ENCODE measurements at regions not wholly inside any gene's neighbourhood (a gene's known extent, or its start where the extent isn't known, plus 50 kb on each side); places are given as distances from the start of the nearest gene placed in this dataset.

- no peaks in the 10 kb centered on the region for H3K27me3 Mint-ChIP-seq
- DNase-seq = no peak
- H3K9me3 Mint-ChIP-seq = no peaks in the 10 kb centered on the region
- no peak overlapping the region for H3K4me3 Mint-ChIP-seq
- CTCF ChIA-PET = no interaction called here
- H3K27ac Mint-ChIP-seq = no peak overlapping the region
- no peaks in the 10 kb centered on the region for H3K4me1 Mint-ChIP-seq
- POLR2A ChIA-PET = no interaction called here
- H3K36me3 Mint-ChIP-seq (ENCODE audit: low read depth) = no peaks in the 10 kb centered on the region
These were observed 143.4 kb downstream of the MTRR start for GRCh38 chr5:8012131-8012977.

GRCh38 chr5:8013948-8014710, 145.2 kb downstream of the MTRR start:
- POLR2A ChIA-PET = no interaction called here
- DNase-seq = no peak
- Mint-ChIP-seq H3K27me3 (no peaks in the 10 kb centered on the region), H3K36me3 (ENCODE audit: low read depth) (no peaks in the 10 kb centered on the region), H3K4me3 (no peak overlapping the region), H3K4me1 (no peaks in the 10 kb centered on the region), H3K27ac (no peak overlapping the region), H3K9me3 (no peaks in the 10 kb centered on the region)
- CTCF ChIA-PET = no interaction called here

GRCh38 chr5:8019719-8020218, 150.8 kb downstream of the MTRR start:
- H3K27ac Mint-ChIP-seq = no peak overlapping the region
- ChIA-PET CTCF (no interaction called here), POLR2A (no interaction called here)
- H3K27me3 Mint-ChIP-seq = no peaks in the 10 kb centered on the region
- no peaks in the 10 kb centered on the region for H3K36me3 Mint-ChIP-seq (ENCODE audit: low read depth)
- H3K9me3 Mint-ChIP-seq = no peaks in the 10 kb centered on the region
- no peak for DNase-seq
- no peaks in the 10 kb centered on the region for H3K4me1 Mint-ChIP-seq
- H3K4me3 Mint-ChIP-seq = no peak overlapping the region

- ChIA-PET CTCF (no interaction called here), POLR2A (no interaction called here)
- Mint-ChIP-seq H3K27ac (no peak overlapping the region), H3K36me3 (ENCODE audit: low read depth) (no peaks in the 10 kb centered on the region), H3K27me3 (no peaks in the 10 kb centered on the region), H3K4me1 (no peaks in the 10 kb centered on the region), H3K9me3 (no peaks in the 10 kb centered on the region), H3K4me3 (no peak overlapping the region)
- DNase-seq = no peak
These were observed 152.0 kb downstream of the MTRR start for GRCh38 chr5:8020861-8021514.

- Mint-ChIP-seq H3K36me3 (ENCODE audit: low read depth) (no peaks in the 10 kb centered on the region), H3K4me3 (no peak overlapping the region)
These were observed 159.3 kb downstream of the MTRR start for GRCh38 chr5:8028243-8028642.

GRCh38 chr5:8033261-8033660, 164.3 kb downstream of the MTRR start:
- no peak overlapping the region for H3K27ac Mint-ChIP-seq
- ChIA-PET CTCF (no interaction called here), POLR2A (no interaction called here)
- H3K36me3 Mint-ChIP-seq (ENCODE audit: low read depth) = no peaks in the 10 kb centered on the region
- no peak for DNase-seq
- no peaks in the 10 kb centered on the region for H3K9me3 Mint-ChIP-seq
- no peaks in the 10 kb centered on the region for H3K27me3 Mint-ChIP-seq
- no peaks in the 10 kb centered on the region for H3K4me1 Mint-ChIP-seq
- H3K4me3 Mint-ChIP-seq = no peak overlapping the region

More at GRCh38 chr5:8028243-8028642, 159.3 kb downstream of the MTRR start:
- H3K27me3 Mint-ChIP-seq = no peaks in the 10 kb centered on the region
- CTCF ChIA-PET = no interaction called here
- POLR2A ChIA-PET = no interaction called here
- no peak overlapping the region for H3K27ac Mint-ChIP-seq
- DNase-seq = no peak
- H3K9me3 Mint-ChIP-seq = no peaks in the 10 kb centered on the region
- H3K4me1 Mint-ChIP-seq = no peaks in the 10 kb centered on the region

GRCh38 chr5:8034852-8035251, 165.9 kb downstream of the MTRR start:
- Mint-ChIP-seq H3K4me3 (no peak overlapping the region), H3K27me3 (no peaks in the 10 kb centered on the region), H3K4me1 (no peaks in the 10 kb centered on the region), H3K9me3 (no peaks in the 10 kb centered on the region), H3K36me3 (ENCODE audit: low read depth) (no peaks in the 10 kb centered on the region), H3K27ac (no peak overlapping the region)
- CTCF ChIA-PET = no interaction called here
- no peak for DNase-seq
- POLR2A ChIA-PET = no interaction called here

GRCh38 chr5:8048920-8049319, 180.0 kb downstream of the MTRR start:
- Mint-ChIP-seq H3K4me1 (no peaks in the 10 kb centered on the region), H3K27me3 (no peaks in the 10 kb centered on the region), H3K36me3 (ENCODE audit: low read depth) (no peaks in the 10 kb centered on the region), H3K4me3 (no peak overlapping the region), H3K27ac (no peak overlapping the region), H3K9me3 (peaks cover 5% of the 10 kb centered on the region)
- POLR2A ChIA-PET = no interaction called here
- CTCF ChIA-PET = no interaction called here
- DNase-seq = no peak

- Mint-ChIP-seq H3K9me3 (peaks cover 5% of the 10 kb centered on the region), H3K4me3 (no peak overlapping the region), H3K27ac (no peak overlapping the region), H3K27me3 (no peaks in the 10 kb centered on the region), H3K36me3 (ENCODE audit: low read depth) (no peaks in the 10 kb centered on the region), H3K4me1 (no peaks in the 10 kb centered on the region)
- ChIA-PET CTCF (no interaction called here), POLR2A (no interaction called here)
- DNase-seq = no peak
These were observed 181.7 kb downstream of the MTRR start for GRCh38 chr5:8050616-8051175.

GRCh38 chr5:8053270-8053669, 184.3 kb downstream of the MTRR start:
- no peak for DNase-seq
- ChIA-PET POLR2A (no interaction called here), CTCF (no interaction called here)
- H3K4me1 Mint-ChIP-seq = no peaks in the 10 kb centered on the region
- no peaks in the 10 kb centered on the region for H3K27me3 Mint-ChIP-seq
- H3K27ac Mint-ChIP-seq = no peak overlapping the region
- no peak overlapping the region for H3K4me3 Mint-ChIP-seq
- H3K9me3 Mint-ChIP-seq = peaks cover 5% of the 10 kb centered on the region
- H3K36me3 Mint-ChIP-seq (ENCODE audit: low read depth) = no peaks in the 10 kb centered on the region

GRCh38 chr5:8057769-8058168, 188.8 kb downstream of the MTRR start:
- Mint-ChIP-seq H3K27me3 (no peaks in the 10 kb centered on the region), H3K4me3 (no peak overlapping the region), H3K9me3 (no peaks in the 10 kb centered on the region), H3K4me1 (no peaks in the 10 kb centered on the region), H3K27ac (no peak overlapping the region), H3K36me3 (ENCODE audit: low read depth) (no peaks in the 10 kb centered on the region)
- DNase-seq = no peak
- POLR2A ChIA-PET = no interaction called here
- CTCF ChIA-PET = interaction anchor here (0.6 kb wide), 1 partner anchor 9 kb away, joined by 3 read pairs; no protein-coding TSS in a partner anchor

GRCh38 chr5:8058616-8059190, 189.8 kb downstream of the MTRR start:
- no peaks in the 10 kb centered on the region for H3K9me3 Mint-ChIP-seq
- no peak overlapping the region for H3K4me3 Mint-ChIP-seq
- H3K4me1 Mint-ChIP-seq = no peaks in the 10 kb centered on the region
- no peak for DNase-seq
- ChIA-PET CTCF (no interaction called here), POLR2A (no interaction called here)
- no peaks in the 10 kb centered on the region for H3K27me3 Mint-ChIP-seq
- H3K27ac Mint-ChIP-seq = no peak overlapping the region
- H3K36me3 Mint-ChIP-seq (ENCODE audit: low read depth) = no peaks in the 10 kb centered on the region

- H3K27ac Mint-ChIP-seq = no peak overlapping the region
- no peak for DNase-seq
- no peaks in the 10 kb centered on the region for H3K27me3 Mint-ChIP-seq
- no peaks in the 10 kb centered on the region for H3K9me3 Mint-ChIP-seq
- no peak overlapping the region for H3K4me3 Mint-ChIP-seq
- no peaks in the 10 kb centered on the region for H3K4me1 Mint-ChIP-seq
- ChIA-PET CTCF (no interaction called here), POLR2A (no interaction called here)
- H3K36me3 Mint-ChIP-seq (ENCODE audit: low read depth) = no peaks in the 10 kb centered on the region
These were observed 190.4 kb downstream of the MTRR start for GRCh38 chr5:8059337-8059736.

Data from activated CD4-positive, alpha-beta memory T cell treated with anti-CD3 and anti-CD28 coated beads, Interleukin-2, amount 10 ng/mL, durations not matched to agents 7 days and 5 days (primary cell).